ENCODE measurements at regions not wholly inside any gene's neighbourhood (a gene's known extent, or its start where the extent isn't known, plus 50 kb on each side); places are given as distances from the start of the nearest gene placed in this dataset.

GRCh38 chr10:118835682-118836326 lies 81.0 kb upstream of the CACUL1 start:
- peak; percentile 54 for DNase-seq (ENCODE audit: low read depth)

GRCh38 chr10:118838364-118838763 lies 83.6 kb upstream of the CACUL1 start:
- DNase-seq (ENCODE audit: low read depth): no peak

GRCh38 chr10:118839348-118839747 lies 84.6 kb upstream of the CACUL1 start:
- DNase-seq (ENCODE audit: low read depth): no peak

GRCh38 chr10:118840071-118840775 lies 85.5 kb upstream of the CACUL1 start:
- DNase-seq (ENCODE audit: low read depth): peak; percentile 52

- DNase-seq (ENCODE audit: low read depth): no peak
Observed at GRCh38 chr10:118840776-118841468, 86.2 kb upstream of the CACUL1 start.

GRCh38 chr10:118841881-118842605 lies 87.3 kb upstream of the CACUL1 start:
- DNase-seq (ENCODE audit: low read depth): no peak

GRCh38 chr10:118842843-118843624 lies 88.3 kb upstream of the CACUL1 start:
- no peak for DNase-seq (ENCODE audit: low read depth)

- DNase-seq (ENCODE audit: low read depth): no peak
Observed at GRCh38 chr10:118843647-118844265, 89.0 kb upstream of the CACUL1 start.

GRCh38 chr10:118844731-118845521 lies 90.2 kb upstream of the CACUL1 start:
- no peak for DNase-seq (ENCODE audit: low read depth)

GRCh38 chr10:118845776-118846175 lies 91.0 kb upstream of the CACUL1 start:
- no peak for DNase-seq (ENCODE audit: low read depth)

GRCh38 chr10:118850418-118851061 lies 95.8 kb upstream of the CACUL1 start:
- peak; percentile 62 for DNase-seq (ENCODE audit: low read depth)

- no peak for DNase-seq (ENCODE audit: low read depth)
Observed at GRCh38 chr10:118851062-118852035, 96.6 kb upstream of the CACUL1 start.

- no peak for DNase-seq (ENCODE audit: low read depth)
Observed at GRCh38 chr10:118853916-118854315, 99.1 kb upstream of the CACUL1 start.

- no peak for DNase-seq (ENCODE audit: low read depth)
Observed at GRCh38 chr10:118856106-118856505, 101.3 kb upstream of the CACUL1 start.

- DNase-seq (ENCODE audit: low read depth): no peak
Observed at GRCh38 chr10:118865998-118866693, 111.4 kb upstream of the CACUL1 start.

- DNase-seq (ENCODE audit: low read depth): no peak
Observed at GRCh38 chr10:118867768-118868167, 113.0 kb upstream of the CACUL1 start.

- DNase-seq (ENCODE audit: low read depth): no peak
Observed at GRCh38 chr10:118868589-118868988, 113.8 kb upstream of the CACUL1 start.
